ENCODE measurements at regions not wholly inside any gene's neighbourhood (a gene's known extent, or its start where the extent isn't known, plus 50 kb on each side); places are given as distances from the start of the nearest gene placed in this dataset.

DNA sequence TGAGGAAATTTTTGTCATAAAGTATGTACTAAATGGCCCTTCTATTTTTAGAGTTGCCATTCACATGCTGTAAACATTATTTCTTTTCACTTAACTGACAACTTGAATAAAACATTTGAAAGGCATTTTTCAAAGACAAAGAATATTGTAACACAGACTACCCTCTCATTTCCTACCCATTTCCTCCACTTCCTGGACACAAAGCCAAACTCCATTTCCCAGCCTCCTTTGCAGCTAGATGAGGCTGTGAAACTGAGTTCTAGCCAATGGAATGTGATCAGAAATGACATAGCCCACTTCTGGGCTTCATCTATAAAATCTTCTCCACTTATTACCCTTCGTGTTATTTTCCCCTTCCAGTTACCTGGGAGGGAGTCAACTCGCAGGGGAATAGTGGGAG lies 288.9 kb upstream of the DPH6 start:
- no peak for TF ChIP-seq RCOR1 (IDR thresholded peaks at IDR 0.05; ENCODE audit: insufficient replicate concordance, low read length)
- no peak for TF ChIP-seq POLR2A (IDR thresholded peaks at IDR 0.05; ENCODE audit: low read depth, low read length)
- TF ChIP-seq, protein P1, sequence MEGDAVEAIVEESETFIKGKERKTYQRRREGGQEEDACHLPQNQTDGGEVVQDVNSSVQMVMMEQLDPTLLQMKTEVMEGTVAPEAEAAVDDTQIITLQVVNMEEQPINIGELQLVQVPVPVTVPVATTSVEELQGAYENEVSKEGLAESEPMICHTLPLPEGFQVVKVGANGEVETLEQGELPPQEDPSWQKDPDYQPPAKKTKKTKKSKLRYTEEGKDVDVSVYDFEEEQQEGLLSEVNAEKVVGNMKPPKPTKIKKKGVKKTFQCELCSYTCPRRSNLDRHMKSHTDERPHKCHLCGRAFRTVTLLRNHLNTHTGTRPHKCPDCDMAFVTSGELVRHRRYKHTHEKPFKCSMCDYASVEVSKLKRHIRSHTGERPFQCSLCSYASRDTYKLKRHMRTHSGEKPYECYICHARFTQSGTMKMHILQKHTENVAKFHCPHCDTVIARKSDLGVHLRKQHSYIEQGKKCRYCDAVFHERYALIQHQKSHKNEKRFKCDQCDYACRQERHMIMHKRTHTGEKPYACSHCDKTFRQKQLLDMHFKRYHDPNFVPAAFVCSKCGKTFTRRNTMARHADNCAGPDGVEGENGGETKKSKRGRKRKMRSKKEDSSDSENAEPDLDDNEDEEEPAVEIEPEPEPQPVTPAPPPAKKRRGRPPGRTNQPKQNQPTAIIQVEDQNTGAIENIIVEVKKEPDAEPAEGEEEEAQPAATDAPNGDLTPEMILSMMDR (conservative IDR thresholded peaks at IDR 0.05; ENCODE audit: low read depth, low read length) = no peak
- no peak for TF ChIP-seq RAD21 (IDR thresholded peaks at IDR 0.05; ENCODE audit: low read length)
- no peak for TF ChIP-seq BHLHE40 (IDR thresholded peaks at IDR 0.05; ENCODE audit: low read depth, low read length)
- TF ChIP-seq CEBPB (IDR thresholded peaks at IDR 0.05; ENCODE audit: low read depth, low read length) = no peak
- TF ChIP-seq SMC3 (IDR thresholded peaks at IDR 0.05; ENCODE audit: low read depth, low read length) = no peak
- TF ChIP-seq USF2 (IDR thresholded peaks at IDR 0.05; ENCODE audit: low read depth, low read length) = no peak
- TF ChIP-seq MAFK (IDR thresholded peaks at IDR 0.05; ENCODE audit: low read depth, low read length) = no peak
- TF ChIP-seq, protein P2, sequence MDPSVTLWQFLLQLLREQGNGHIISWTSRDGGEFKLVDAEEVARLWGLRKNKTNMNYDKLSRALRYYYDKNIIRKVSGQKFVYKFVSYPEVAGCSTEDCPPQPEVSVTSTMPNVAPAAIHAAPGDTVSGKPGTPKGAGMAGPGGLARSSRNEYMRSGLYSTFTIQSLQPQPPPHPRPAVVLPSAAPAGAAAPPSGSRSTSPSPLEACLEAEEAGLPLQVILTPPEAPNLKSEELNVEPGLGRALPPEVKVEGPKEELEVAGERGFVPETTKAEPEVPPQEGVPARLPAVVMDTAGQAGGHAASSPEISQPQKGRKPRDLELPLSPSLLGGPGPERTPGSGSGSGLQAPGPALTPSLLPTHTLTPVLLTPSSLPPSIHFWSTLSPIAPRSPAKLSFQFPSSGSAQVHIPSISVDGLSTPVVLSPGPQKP (IDR thresholded peaks at IDR 0.05; ENCODE audit: borderline replicate concordance, low read depth, low read length) = no peak
- TF ChIP-seq CHD1 (IDR thresholded peaks at IDR 0.05; ENCODE audit: low read depth, low read length) = no peak
- no peak for TF ChIP-seq MAZ (IDR thresholded peaks at IDR 0.05; ENCODE audit: borderline replicate concordance, low read depth, low read length)

All from IMR-90 (cell line).